ENCODE measurements at regions not wholly inside any gene's neighbourhood (a gene's known extent, or its start where the extent isn't known, plus 50 kb on each side); places are given as distances from the start of the nearest gene placed in this dataset.

GRCh38 chr3:72370947-72371346 lies 477.3 kb downstream of the SHQ1 start:
- H3K4me1 Mint-ChIP-seq (ENCODE audit: low read depth, unreplicated experiment), result peaks cover 15% of the 10 kb centered on the region
- H3K27ac ChIP-seq (ENCODE audit: low read depth, low read length), result no peak overlapping the region
- no peak overlapping the region for H3K4me2 ChIP-seq (ENCODE audit: low read length)
- DNase-seq (ENCODE audit: low read depth), result no peak
- H3K27me3 ChIP-seq (ENCODE audit: insufficient read depth, low read length), result no peaks in the 10 kb centered on the region
- H3K9me3 ChIP-seq (ENCODE audit: insufficient read depth, low read depth, low read length), result no peaks in the 10 kb centered on the region
- no peaks in the 10 kb centered on the region for H3K4me1 ChIP-seq (ENCODE audit: insufficient read depth, low read length)
- H3K36me3 ChIP-seq (ENCODE audit: insufficient read depth, low read length), result no peaks in the 10 kb centered on the region
- peaks cover 7% of the 10 kb centered on the region for H3K27me3 Mint-ChIP-seq (ENCODE audit: low read depth, unreplicated experiment)
- H4K20me1 ChIP-seq (ENCODE audit: insufficient read depth, low read length), result no peaks in the 10 kb centered on the region
- no peaks in the 10 kb centered on the region for H3K9me3 Mint-ChIP-seq (ENCODE audit: unreplicated experiment)
- no peak for FAIRE-seq
- no peak overlapping the region for H2AFZ ChIP-seq (ENCODE audit: low read depth, low read length)
- H3K4me3 ChIP-seq (ENCODE audit: insufficient read depth, low read depth, low read length), result no peak overlapping the region
- no peak overlapping the region for H3K4me3 Mint-ChIP-seq (ENCODE audit: unreplicated experiment)
- TF ChIP-seq EZH2 (IDR thresholded peaks at IDR 0.05; ENCODE audit: insufficient read depth, low read length) (no peak), CTCF (IDR thresholded peaks at IDR 0.05; ENCODE audit: insufficient read depth, low read depth, low read length) (no peak)
- no peaks in the 10 kb centered on the region for H3K79me2 ChIP-seq (ENCODE audit: insufficient read depth, low read length)
- H3K9ac ChIP-seq (ENCODE audit: low read length), result no peak overlapping the region
- H3K27ac Mint-ChIP-seq (ENCODE audit: unreplicated experiment), result no peak overlapping the region
- peaks cover 13% of the 10 kb centered on the region for H3K36me3 Mint-ChIP-seq (ENCODE audit: low read depth, unreplicated experiment)

GRCh38 chr3:72369681-72370080 lies 478.6 kb downstream of the SHQ1 start:
- FAIRE-seq (no peak), DNase-seq (ENCODE audit: low read depth) (no peak)
- H3K27ac ChIP-seq (ENCODE audit: low read depth, low read length), result no peak overlapping the region
- H3K4me1 ChIP-seq (ENCODE audit: insufficient read depth, low read length), result no peaks in the 10 kb centered on the region
- no peaks in the 10 kb centered on the region for H3K9me3 ChIP-seq (ENCODE audit: insufficient read depth, low read depth, low read length)
- no peaks in the 10 kb centered on the region for H3K36me3 ChIP-seq (ENCODE audit: insufficient read depth, low read length)
- H3K27me3 ChIP-seq (ENCODE audit: insufficient read depth, low read length), result peaks cover 1% of the 10 kb centered on the region
- H3K79me2 ChIP-seq (ENCODE audit: insufficient read depth, low read length), result no peaks in the 10 kb centered on the region
- Mint-ChIP-seq H3K4me1 (ENCODE audit: low read depth, unreplicated experiment) (peaks cover 6% of the 10 kb centered on the region), H3K27me3 (ENCODE audit: low read depth, unreplicated experiment) (peaks cover 11% of the 10 kb centered on the region), H3K9me3 (ENCODE audit: unreplicated experiment) (no peaks in the 10 kb centered on the region), H3K36me3 (ENCODE audit: low read depth, unreplicated experiment) (peaks cover 10% of the 10 kb centered on the region), H3K27ac (ENCODE audit: unreplicated experiment) (no peak overlapping the region), H3K4me3 (ENCODE audit: unreplicated experiment) (no peak overlapping the region)
- no peak overlapping the region for H3K4me2 ChIP-seq (ENCODE audit: low read length)
- H3K4me3 ChIP-seq (ENCODE audit: insufficient read depth, low read depth, low read length), result no peak overlapping the region
- H2AFZ ChIP-seq (ENCODE audit: low read depth, low read length), result no peak overlapping the region
- H3K9ac ChIP-seq (ENCODE audit: low read length), result no peak overlapping the region
- TF ChIP-seq CTCF (IDR thresholded peaks at IDR 0.05; ENCODE audit: insufficient read depth, low read depth, low read length) (no peak), EZH2 (IDR thresholded peaks at IDR 0.05; ENCODE audit: insufficient read depth, low read length) (no peak)
- no peaks in the 10 kb centered on the region for H4K20me1 ChIP-seq (ENCODE audit: insufficient read depth, low read length)

GRCh38 chr3:72368331-72368975 lies 479.8 kb downstream of the SHQ1 start:
- DNase-seq (ENCODE audit: low read depth), result peak; percentile 42
- Histone ChIP-seq H3K4me2 (ENCODE audit: low read length) (no peak overlapping the region), H3K27ac (ENCODE audit: low read depth, low read length) (no peak overlapping the region), H3K36me3 (ENCODE audit: insufficient read depth, low read length) (no peaks in the 10 kb centered on the region), H3K27me3 (ENCODE audit: insufficient read depth, low read length) (peaks cover 5% of the 10 kb centered on the region), H3K4me3 (ENCODE audit: insufficient read depth, low read depth, low read length) (no peak overlapping the region), H2AFZ (ENCODE audit: low read depth, low read length) (no peak overlapping the region), H4K20me1 (ENCODE audit: insufficient read depth, low read length) (no peaks in the 10 kb centered on the region), H3K4me1 (ENCODE audit: insufficient read depth, low read length) (no peaks in the 10 kb centered on the region), H3K79me2 (ENCODE audit: insufficient read depth, low read length) (no peaks in the 10 kb centered on the region), H3K9me3 (ENCODE audit: insufficient read depth, low read depth, low read length) (no peaks in the 10 kb centered on the region), H3K9ac (ENCODE audit: low read length) (no peak overlapping the region)
- Mint-ChIP-seq H3K4me3 (ENCODE audit: unreplicated experiment) (no peak overlapping the region), H3K27ac (ENCODE audit: unreplicated experiment) (no peak overlapping the region), H3K4me1 (ENCODE audit: low read depth, unreplicated experiment) (peaks cover 4% of the 10 kb centered on the region), H3K9me3 (ENCODE audit: unreplicated experiment) (no peaks in the 10 kb centered on the region), H3K36me3 (ENCODE audit: low read depth, unreplicated experiment) (peaks cover 3% of the 10 kb centered on the region), H3K27me3 (ENCODE audit: low read depth, unreplicated experiment) (peaks cover 11% of the 10 kb centered on the region)
- no peak for FAIRE-seq
- no peak for TF ChIP-seq EZH2 (IDR thresholded peaks at IDR 0.05; ENCODE audit: insufficient read depth, low read length)
- TF ChIP-seq CTCF (IDR thresholded peaks at IDR 0.05; ENCODE audit: insufficient read depth, low read depth, low read length), result no peak

Measured in astrocyte (in vitro differentiated cells and primary cell).